ENCODE measurements at regions not wholly inside any gene's neighbourhood (a gene's known extent, or its start where the extent isn't known, plus 50 kb on each side); places are given as distances from the start of the nearest gene placed in this dataset.

- TF ChIP-seq CTCF (IDR thresholded peaks at IDR 0.05; ENCODE audit: insufficient read depth, low read length) (no peak), SPI1 (IDR thresholded peaks at IDR 0.05; ENCODE audit: borderline replicate concordance, low read depth) (no peak), POLR2AphosphoS5 (IDR thresholded peaks at IDR 0.05; ENCODE audit: low read depth) (no peak), REST (IDR thresholded peaks at IDR 0.05; ENCODE audit: insufficient replicate concordance, low read depth) (no peak), GABPA (IDR thresholded peaks at IDR 0.05; ENCODE audit: low read depth) (no peak)
Observed at GRCh38 chr2:147275943-147276342, 568.9 kb upstream of the ACVR2A start.

Measured in HL-60 (cell line).